ENCODE measurements at regions not wholly inside any gene's neighbourhood (a gene's known extent, or its start where the extent isn't known, plus 50 kb on each side); places are given as distances from the start of the nearest gene placed in this dataset.
"Not testable (repeated sequence)": the region's sequence is repeated elsewhere in the genome, so short reads cannot be mapped to it uniquely, and the experiment has no call there.

DNA sequence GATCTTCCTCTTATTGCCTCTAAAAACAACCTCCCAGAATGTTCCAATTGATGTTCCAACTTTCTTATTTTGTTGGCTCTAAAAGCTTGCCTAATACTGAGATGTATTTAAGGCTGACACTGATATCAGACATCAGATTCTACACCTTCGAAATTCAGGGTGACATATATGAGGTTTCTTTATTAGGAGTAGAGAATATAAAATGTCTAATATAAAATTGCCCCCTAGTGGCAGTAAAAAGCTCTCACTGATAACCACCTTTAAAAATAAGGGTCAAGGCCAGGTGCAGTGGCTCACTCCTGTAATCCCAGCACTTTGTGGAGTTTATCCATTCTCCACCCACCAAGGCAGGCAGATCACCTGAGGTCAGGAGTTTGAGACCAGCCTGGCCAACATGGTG lies 789.7 kb upstream of the SLC39A10 start:
- Histone ChIP-seq H3K4me1 (ENCODE audit: insufficient read depth, poor library complexity, severe bottlenecking) (no peaks in the 10 kb centered on the region), H3K36me3 (ENCODE audit: low read depth) (no peaks in the 10 kb centered on the region), H3K27me3 (ENCODE audit: insufficient read depth, poor library complexity, severe bottlenecking) (no peaks in the 10 kb centered on the region), H3K9me3 (ENCODE audit: severe bottlenecking) (no peaks in the 10 kb centered on the region), H3K27ac (ENCODE audit: poor library complexity, severe bottlenecking) (no peak overlapping the region), H3K4me3 (ENCODE audit: severe bottlenecking) (no peak overlapping the region)
- peak; percentile 61 for ATAC-seq (ENCODE audit: low read depth)
- TF ChIP-seq, protein P1, sequence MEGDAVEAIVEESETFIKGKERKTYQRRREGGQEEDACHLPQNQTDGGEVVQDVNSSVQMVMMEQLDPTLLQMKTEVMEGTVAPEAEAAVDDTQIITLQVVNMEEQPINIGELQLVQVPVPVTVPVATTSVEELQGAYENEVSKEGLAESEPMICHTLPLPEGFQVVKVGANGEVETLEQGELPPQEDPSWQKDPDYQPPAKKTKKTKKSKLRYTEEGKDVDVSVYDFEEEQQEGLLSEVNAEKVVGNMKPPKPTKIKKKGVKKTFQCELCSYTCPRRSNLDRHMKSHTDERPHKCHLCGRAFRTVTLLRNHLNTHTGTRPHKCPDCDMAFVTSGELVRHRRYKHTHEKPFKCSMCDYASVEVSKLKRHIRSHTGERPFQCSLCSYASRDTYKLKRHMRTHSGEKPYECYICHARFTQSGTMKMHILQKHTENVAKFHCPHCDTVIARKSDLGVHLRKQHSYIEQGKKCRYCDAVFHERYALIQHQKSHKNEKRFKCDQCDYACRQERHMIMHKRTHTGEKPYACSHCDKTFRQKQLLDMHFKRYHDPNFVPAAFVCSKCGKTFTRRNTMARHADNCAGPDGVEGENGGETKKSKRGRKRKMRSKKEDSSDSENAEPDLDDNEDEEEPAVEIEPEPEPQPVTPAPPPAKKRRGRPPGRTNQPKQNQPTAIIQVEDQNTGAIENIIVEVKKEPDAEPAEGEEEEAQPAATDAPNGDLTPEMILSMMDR (IDR thresholded peaks at IDR 0.05; ENCODE audit: poor library complexity, severe bottlenecking), result peak; percentile 73
- DNase-seq (ENCODE audit: low spot score), result no peak

DNA sequence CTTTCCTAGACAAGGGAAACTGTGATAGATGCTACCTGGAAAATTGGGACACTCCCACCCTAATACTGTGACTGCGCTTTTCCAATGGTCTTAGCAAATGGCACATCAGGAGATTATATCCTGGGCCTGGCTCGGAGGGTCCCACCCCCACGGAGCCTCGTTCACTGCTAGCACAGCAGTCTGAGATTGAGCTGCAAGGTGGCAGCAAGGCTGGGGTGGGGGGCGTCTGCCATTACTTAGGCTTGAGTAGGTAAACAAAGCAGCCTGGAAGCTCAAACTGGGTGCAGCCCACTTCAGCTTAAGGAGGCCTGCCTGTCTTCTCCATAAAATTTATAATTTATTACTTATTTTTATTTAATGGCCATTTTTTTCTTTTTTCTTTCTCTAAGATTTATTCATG lies 802.1 kb upstream of the SLC39A10 start:
- H3K27me3 ChIP-seq (ENCODE audit: insufficient read depth, poor library complexity, severe bottlenecking), result no peaks in the 10 kb centered on the region
- no peaks in the 10 kb centered on the region for H3K9me3 ChIP-seq (ENCODE audit: severe bottlenecking)
- ATAC-seq (ENCODE audit: low read depth) (no peak), DNase-seq (ENCODE audit: low spot score) (no peak)
- no peaks in the 10 kb centered on the region for H3K36me3 ChIP-seq (ENCODE audit: low read depth)
- no peak overlapping the region for H3K27ac ChIP-seq (ENCODE audit: poor library complexity, severe bottlenecking)
- no peaks in the 10 kb centered on the region for H3K4me1 ChIP-seq (ENCODE audit: insufficient read depth, poor library complexity, severe bottlenecking)
- H3K4me3 ChIP-seq (ENCODE audit: severe bottlenecking), result no peak overlapping the region
- TF ChIP-seq, protein P1 (IDR thresholded peaks at IDR 0.05; ENCODE audit: poor library complexity, severe bottlenecking), result no peak

DNA sequence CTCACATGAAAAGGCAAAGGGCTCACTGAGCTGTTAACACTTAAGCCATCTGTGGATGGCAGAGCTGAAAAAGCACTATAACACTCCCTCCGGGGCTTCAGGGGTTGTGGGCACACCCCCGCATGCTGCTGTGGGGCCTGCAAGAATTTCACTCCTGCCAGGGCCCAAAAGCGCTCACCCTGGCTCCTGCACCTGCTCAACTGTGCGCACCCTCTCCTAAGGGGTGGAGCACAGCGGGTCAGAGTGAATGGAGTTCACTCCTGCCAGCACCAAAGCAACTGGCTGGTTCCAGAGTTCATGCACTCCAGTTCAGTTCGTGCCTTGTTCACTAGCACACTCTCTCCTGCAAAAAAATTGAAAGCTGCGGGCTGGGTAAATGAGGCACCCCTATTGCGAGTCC lies 814.2 kb upstream of the SLC39A10 start:
- no peaks in the 10 kb centered on the region for H3K27me3 ChIP-seq (ENCODE audit: insufficient read depth, poor library complexity, severe bottlenecking)
- no peak for ATAC-seq (ENCODE audit: low read depth)
- DNase-seq (ENCODE audit: low spot score), result no peak
- H3K4me3 ChIP-seq (ENCODE audit: severe bottlenecking), result no peak overlapping the region
- no peaks in the 10 kb centered on the region for H3K36me3 ChIP-seq (ENCODE audit: low read depth)
- no peaks in the 10 kb centered on the region for H3K9me3 ChIP-seq (ENCODE audit: severe bottlenecking)
- TF ChIP-seq, protein P1 (IDR thresholded peaks at IDR 0.05; ENCODE audit: poor library complexity, severe bottlenecking), result no peak
- H3K4me1 ChIP-seq (ENCODE audit: insufficient read depth, poor library complexity, severe bottlenecking), result no peaks in the 10 kb centered on the region
- H3K27ac ChIP-seq (ENCODE audit: poor library complexity, severe bottlenecking), result no peak overlapping the region

DNA sequence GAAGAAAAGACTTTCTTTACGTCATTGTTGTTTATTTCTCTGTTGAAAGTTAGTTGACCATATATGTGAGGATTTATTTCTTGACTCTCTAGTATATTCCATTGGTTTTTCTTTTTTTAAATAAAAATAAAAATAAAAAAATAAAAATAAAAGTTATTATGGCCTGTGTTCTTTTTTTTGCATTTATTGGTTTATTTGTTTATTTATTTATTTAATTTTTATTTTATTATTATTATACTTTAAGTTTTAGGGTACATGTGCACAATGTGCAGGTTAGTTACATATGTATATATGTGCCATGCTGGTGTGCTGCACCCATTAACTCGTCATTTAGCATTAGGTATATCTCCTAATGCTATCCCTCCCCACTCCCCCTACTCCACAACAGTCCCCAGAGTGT lies 822.7 kb upstream of the SLC39A10 start:
- DNase-seq (ENCODE audit: low spot score); H3K27me3 ChIP-seq (ENCODE audit: insufficient read depth, poor library complexity, severe bottlenecking); ATAC-seq (ENCODE audit: low read depth); H3K36me3 ChIP-seq (ENCODE audit: low read depth); H3K9me3 ChIP-seq (ENCODE audit: severe bottlenecking); H3K4me3 ChIP-seq (ENCODE audit: severe bottlenecking); H3K27ac ChIP-seq (ENCODE audit: poor library complexity, severe bottlenecking); H3K4me1 ChIP-seq (ENCODE audit: insufficient read depth, poor library complexity, severe bottlenecking): not testable (repeated sequence)

DNA sequence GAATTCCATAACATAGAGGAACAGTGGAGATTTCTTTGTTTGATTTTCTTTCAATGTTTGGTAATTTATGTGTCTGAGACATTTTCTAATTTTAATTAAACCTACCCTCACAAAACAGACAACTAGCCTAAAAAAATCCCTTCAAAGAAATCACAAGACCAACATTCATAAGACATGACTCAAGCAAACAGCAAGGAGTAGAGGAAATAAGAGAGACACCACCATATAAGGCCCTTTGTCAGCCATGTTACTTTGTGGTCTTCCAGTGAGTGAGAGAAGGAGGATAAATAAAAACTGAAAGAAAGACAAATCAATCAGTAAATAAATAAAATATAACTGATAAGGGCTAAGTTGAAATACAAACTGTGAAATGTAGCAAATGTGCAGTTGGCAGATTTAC lies 830.8 kb upstream of the SLC39A10 start:
- DNase-seq (ENCODE audit: low spot score), result no peak
- Histone ChIP-seq H3K27me3 (ENCODE audit: insufficient read depth, poor library complexity, severe bottlenecking) (no peaks in the 10 kb centered on the region), H3K4me1 (ENCODE audit: insufficient read depth, poor library complexity, severe bottlenecking) (peaks cover 8% of the 10 kb centered on the region), H3K27ac (ENCODE audit: poor library complexity, severe bottlenecking) (no peak overlapping the region), H3K4me3 (ENCODE audit: severe bottlenecking) (no peak overlapping the region), H3K9me3 (ENCODE audit: severe bottlenecking) (no peaks in the 10 kb centered on the region), H3K36me3 (ENCODE audit: low read depth) (no peaks in the 10 kb centered on the region)
- ATAC-seq (ENCODE audit: low read depth), result peak; percentile 68; the same call in 2 of the 3 replicates
- TF ChIP-seq, protein P1 (IDR thresholded peaks at IDR 0.05; ENCODE audit: poor library complexity, severe bottlenecking), result no peak
